ENCODE measurements at regions not wholly inside any gene's neighbourhood (a gene's known extent, or its start where the extent isn't known, plus 50 kb on each side); places are given as distances from the start of the nearest gene placed in this dataset.
"Not testable (repeated sequence)": the region's sequence is repeated elsewhere in the genome, so short reads cannot be mapped to it uniquely, and the experiment has no call there.

GRCh38 chr6:68158256-68158655, 476.8 kb upstream of the ADGRB3 start:
- no peak for DNase-seq (ENCODE audit: low spot score)

DNA sequence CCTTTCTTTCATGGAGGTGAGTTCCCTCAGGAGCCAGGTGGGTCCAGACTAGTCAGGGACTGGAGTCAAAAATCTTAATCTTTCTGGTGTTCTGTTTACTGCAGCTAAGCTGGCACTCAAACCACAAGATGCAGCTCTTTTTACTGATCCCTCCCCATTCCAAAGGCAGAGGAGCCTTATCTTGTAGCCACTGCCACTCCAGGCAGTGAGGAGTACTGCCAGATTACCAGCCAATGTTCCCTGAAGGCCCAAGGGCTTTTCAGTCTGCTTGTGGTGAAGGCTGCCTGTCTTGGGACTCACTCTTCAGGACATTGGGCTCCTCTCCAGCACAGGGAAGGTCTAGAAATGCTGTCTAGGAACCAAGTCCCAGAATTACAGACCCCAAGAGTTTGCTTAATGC, 490.4 kb upstream of the ADGRB3 start:
- DNase-seq (ENCODE audit: low spot score) = no peak

DNA sequence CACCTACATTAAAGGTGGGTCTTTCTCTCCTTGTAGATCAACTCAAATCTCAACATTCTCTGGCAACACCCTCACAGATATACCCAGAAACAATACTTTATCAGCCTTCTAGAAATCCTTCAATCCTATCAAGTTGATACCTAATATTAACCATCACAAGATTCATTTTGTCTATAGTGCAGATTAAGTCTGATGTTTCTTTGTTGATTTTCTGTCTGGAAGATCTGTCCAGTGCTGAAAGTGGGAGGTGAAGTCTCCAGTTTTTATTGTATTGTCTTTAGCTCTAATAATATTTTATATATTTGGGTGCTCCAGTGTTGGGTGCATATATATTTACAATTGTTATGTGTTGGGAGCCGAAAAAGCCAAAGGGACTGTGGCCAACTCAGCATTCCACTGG, 493.9 kb upstream of the ADGRB3 start:
- DNase-seq (ENCODE audit: low spot score) = no peak

DNA sequence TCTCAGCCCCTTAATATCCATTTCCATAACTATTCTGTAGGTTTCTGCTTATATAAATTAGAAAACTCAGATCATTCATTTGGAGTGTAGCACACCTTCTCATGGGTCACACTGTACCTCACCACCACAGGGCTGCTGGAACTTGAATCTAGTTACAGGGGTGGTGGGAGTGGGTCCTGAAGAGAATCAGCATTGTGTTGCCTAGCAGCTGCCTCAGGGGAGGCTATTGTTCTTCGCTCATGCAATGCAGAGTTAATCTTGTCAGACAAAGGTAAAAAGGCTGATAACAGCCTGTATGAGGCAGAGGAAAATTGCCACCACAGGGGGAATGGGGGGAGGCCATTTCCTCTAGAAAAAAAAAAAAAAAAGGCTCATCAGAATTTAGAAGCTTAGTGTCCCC, 496.0 kb upstream of the ADGRB3 start:
- no peak for DNase-seq (ENCODE audit: low spot score)

DNA sequence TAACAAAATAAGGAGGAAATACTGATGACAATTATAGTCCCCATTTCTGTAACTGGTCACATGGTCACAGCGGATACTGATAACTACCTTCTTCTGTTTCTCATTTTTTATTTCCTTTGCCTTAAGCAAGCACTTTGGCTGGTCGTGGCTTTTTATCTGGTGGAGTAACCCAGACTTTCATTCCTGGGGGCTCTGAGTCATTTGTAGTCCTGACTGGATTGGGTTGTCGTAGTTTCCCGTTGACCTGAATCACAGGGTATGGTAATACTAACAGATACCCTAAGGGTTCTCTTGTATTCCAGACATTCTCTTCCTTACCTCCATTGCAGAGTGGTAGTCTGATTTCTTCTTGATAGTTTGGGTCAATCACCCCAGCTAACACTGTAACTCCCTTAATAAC, 500.3 kb upstream of the ADGRB3 start:
- no peak for DNase-seq (ENCODE audit: low spot score)

- no peak for DNase-seq (ENCODE audit: low spot score)
Measured at GRCh38 chr6:68128211-68128610, 506.9 kb upstream of the ADGRB3 start.

DNA sequence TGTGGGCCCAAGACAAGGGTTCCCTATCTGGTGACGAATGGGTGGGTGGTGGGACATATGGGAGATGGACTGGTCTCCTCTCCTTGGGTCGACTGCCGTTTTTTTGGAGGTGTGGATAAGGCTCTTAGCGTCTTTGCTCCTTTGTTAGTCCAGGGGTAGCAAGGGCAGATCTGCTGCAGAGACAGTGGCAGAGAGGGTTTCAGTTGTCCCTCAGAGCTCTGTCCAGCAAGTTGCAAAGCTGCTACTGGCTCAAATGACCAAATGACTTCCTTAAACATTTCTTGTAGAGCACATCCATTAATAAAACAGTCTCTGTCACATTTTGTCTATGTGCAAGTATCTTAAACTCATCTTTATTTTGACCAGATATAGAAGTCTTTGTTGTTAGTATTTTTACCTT, 508.0 kb upstream of the ADGRB3 start:
- DNase-seq (ENCODE audit: low spot score) = no peak

DNA sequence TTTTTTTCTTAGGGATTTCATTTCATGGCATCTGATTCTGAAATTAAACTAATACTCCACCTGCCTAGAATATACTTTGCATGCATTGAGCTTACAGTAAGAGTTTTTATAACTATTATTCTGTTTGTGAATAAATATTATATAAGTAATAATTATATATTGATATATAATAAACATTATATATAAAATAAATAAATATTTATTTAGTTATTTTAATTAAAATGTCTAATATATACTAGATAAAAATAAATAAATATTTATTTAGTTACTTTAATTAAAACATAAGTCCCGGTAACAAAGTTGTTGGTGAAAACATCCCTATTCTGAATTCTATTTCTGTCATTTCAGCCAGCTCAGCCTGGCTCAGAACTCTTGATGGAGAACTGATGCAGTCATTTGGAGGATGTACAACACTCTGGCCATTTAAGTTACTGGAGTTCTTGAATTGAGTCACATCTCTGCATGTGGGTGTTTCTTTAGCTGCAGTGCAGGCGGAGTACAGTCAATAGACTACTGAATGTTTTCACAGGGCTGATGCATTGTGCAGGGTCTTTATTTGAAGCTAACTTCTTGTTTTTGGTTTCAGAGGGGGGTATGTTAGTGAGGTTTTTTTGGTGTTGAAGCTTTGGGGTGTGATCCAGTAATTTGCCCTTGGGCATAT, 508.9 kb upstream of the ADGRB3 start:
- DNase-seq (ENCODE audit: low spot score) = no peak

DNA sequence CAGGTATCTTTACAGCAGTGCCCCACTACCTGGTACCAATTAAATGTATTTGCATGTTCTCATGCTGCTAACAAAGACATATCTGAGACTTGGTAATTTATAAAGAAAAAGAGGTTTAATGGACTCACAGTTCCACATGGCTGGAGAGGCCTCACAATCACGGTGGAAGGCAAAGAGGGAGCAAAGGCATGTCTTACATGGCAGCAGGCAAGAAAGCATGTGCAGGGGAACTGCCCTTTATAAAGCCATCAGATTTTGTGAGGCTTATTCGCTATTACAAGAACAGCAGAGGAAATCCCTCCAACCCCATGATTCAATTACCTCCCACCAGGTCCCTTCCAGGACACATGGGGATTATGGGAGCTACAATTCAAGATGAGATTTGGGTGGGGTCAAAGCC, 512.1 kb upstream of the ADGRB3 start:
- DNase-seq (ENCODE audit: low spot score) = not testable (repeated sequence)

DNA sequence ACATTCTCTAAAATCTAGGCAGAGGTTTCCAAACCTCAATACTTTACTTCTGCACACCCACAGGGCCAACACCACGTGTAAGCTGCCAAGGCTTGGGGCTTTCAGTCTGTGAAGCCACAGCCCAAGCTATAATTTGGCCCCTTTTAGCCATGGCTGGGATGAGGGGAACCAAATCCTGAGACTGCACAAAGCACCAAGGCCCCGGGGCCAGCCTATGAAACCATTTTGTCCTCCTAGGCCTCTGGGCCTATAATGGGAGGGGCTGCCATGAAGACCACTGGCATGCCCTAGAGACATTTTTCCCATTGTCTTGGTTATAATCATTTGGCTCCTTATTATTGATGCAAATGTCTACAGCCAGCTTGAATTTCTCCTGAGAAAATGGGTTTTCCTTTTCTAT, 513.0 kb upstream of the ADGRB3 start:
- DNase-seq (ENCODE audit: low spot score) = no peak

- DNase-seq (ENCODE audit: low spot score) = not testable (repeated sequence)
Measured at GRCh38 chr6:68120954-68121353, 514.1 kb upstream of the ADGRB3 start.

DNA sequence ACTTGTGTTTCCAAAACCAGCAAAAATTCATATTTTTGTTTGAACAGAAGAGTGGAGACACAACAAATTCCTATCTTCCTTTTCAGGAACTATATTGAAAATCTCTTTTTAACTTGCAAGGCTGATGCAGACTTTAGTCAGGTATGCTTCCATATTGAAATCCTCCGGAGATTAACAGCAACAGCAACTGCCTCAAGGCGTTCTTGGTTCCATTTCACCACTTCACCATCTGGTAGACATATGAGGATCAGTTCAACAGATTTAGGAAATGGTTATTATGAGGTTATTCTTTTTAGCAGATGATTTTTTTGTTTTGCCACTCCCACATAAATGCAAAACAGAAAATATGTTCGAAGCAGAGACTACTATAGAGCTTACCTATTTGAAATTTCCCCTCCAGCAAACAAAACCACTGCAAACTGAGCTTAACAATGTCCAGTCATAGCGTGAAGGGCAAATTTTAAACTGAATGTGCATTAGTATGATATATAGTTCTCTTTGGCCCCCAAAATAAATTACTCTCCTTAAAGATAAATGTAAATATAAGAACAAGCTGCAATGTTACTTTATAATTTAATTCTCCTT, 520.5 kb upstream of the ADGRB3 start:
- DNase-seq (ENCODE audit: low spot score) = no peak

DNA sequence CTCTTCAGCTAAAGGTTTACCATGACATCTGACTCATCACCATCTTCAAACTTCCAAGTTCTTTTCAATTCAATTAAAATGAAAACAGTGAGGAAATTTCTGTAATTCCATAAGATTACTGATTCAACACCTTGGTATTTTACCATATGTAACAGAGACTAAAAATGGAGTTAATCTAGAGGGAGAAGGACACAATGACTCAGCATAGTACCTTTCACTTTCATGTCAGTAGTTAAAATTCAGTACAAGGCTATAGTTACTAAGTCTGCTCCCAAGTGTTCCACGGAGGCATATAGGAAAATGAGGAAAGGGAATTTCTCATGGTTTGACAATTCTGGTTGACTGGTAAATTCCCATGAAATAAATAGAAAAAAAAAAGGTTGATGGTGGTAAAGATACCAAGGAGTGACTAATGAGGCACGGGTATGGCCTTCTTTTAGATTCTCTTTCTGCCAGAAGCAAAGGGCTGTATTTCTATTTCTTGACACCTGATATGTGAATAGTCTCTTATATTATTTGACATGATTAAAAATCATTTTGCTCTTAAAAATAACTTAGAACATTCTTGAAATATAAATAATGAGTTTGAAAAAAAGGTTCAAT, 526.7 kb upstream of the ADGRB3 start:
- no peak for DNase-seq (ENCODE audit: low spot score)

GRCh38 chr6:68094070-68094469, 541.0 kb upstream of the ADGRB3 start:
- no peak for DNase-seq (ENCODE audit: low spot score)

- DNase-seq (ENCODE audit: low spot score) = no peak
Measured at GRCh38 chr6:68087399-68088133, 547.5 kb upstream of the ADGRB3 start.

DNA sequence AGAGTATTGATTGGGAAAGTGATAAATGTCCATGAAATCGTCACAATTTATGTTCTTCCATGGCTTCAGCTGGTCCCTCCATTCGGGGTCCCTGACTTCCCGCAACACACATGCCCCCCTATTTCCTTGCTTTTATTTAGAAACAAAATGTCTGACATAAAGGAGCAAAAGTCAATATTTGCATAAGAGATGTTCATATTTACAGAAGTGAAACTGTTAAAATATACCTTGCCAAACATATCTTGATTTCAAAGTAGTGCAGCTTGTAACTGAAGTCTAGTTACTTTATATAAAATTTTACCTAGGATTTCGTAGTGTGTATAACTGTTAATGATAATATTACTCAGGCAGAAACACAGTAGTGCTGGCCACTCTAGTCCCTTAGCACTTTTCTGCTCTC, 548.9 kb upstream of the ADGRB3 start:
- no peak for DNase-seq (ENCODE audit: low spot score)

GRCh38 chr6:68085599-68085998, 549.5 kb upstream of the ADGRB3 start:
- DNase-seq (ENCODE audit: low spot score) = not testable (repeated sequence)

DNA sequence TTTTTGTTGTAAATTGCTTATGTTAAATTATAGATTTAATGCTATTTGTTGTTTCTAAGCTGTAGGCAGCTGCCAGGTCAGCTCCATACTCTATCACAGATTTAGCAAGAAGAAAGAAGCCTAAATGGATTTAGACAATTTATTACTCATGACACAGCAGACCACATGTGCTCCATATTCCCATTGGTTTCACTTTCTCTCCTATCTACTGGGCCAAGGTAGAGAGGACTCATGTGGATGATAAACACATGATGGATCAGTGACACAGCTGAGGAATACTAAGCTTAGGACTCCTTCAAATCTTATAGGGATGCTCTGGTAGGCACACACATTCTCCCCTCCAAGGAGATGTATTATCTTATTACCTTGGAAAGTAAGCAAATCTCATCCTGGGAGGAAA, 553.0 kb upstream of the ADGRB3 start:
- no peak for DNase-seq (ENCODE audit: low spot score)

DNA sequence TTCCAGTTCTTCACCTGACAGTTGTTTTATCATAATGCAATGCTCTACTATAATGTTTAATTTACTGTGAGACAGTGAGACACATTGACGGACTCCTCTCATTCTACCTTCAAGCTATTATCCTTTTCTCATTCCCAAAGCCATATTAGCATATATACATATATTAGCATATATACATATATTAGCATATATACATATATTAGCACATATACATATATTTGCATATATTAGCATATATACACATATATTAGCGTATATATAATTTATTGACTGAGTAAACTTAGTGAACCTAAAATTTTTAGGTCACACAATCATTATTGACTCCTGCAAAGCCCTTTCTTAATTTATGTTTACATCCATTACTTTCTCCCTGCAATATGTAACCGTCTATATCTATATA, 555.0 kb upstream of the ADGRB3 start:
- no peak for DNase-seq (ENCODE audit: low spot score)

DNA sequence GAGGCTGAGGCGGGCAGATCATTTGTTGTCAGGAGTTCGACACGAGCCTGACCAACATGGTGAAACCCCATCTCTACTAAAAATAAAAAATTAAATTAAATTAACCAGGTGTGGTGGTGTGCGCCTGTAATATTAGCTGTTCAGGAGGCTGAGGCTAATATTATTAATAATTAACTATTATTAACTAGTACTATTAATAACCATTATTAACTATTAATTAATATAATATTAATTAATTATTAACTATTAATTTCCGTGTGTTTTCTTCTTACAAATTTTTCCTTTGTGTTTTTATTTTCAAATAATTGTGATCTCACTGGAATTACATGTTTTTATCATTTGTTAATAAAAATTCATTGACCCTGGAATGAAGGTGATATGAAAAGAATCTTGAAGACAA, 557.4 kb upstream of the ADGRB3 start:
- DNase-seq (ENCODE audit: low spot score) = no peak

- no peak for DNase-seq (ENCODE audit: low spot score)
Measured at GRCh38 chr6:68071740-68072139, 563.3 kb upstream of the ADGRB3 start.

DNA sequence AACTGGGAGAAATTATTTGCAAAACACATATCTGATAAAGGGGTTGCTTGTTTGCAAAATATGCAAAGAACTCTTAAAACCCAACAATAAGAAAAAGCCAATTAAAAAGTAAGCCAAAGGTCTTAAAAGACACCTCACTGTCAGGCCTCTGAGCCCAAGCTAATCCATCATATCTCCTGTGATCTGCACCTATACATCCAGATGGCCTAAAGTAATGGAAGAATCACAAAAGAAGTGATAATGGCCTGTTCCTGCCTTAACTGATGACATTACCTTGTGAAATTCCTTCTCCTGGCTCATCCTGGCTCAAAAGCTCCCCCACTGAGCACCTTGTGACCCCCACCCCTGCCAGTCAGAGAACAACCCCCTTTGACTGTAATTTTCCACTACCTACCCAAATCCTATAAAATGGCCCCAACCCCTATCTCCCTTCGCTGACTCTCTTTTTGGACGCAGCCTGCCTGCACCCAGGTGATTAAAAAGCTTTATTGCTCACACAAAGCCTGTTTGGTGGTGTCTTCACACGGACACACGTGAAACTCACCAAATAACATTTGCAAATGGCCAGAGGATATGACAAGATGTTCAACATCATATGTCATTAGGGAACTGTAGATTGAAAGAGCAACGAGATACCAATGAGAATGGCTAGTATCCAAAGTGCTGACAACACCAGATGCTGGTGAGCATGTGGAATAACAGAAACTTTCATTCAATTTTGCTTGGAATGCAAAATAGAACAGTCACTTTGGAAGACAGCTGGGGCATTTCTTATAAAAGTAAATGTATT, 565.0 kb upstream of the ADGRB3 start:
- no peak for DNase-seq (ENCODE audit: low spot score)

All from HT-29 (cell line).